Aorta (tissue), 5 donors: ENCODE measurements at regions not wholly inside any gene's neighbourhood (a gene's known extent, or its start where the extent isn't known, plus 50 kb on each side); places are given as distances from the start of the nearest gene placed in this dataset.

Experiments
- ATAC-seq: fragments of 200-7000 bp; cut with Tn5 transposase; one replicate; pipeline ENCODE4 v1.9.1; 2022; ENCODE audit warnings: moderate library complexity; ENCODE audit not compliant: low FRiP score
- DNase-seq, 2 donors: peaks; one replicate each; pipeline ENCODE4 v3.0.0-alpha.2; 2020
- H3K27ac ChIP-seq, 2 donors: one replicate each; pipeline ENCODE4 v1.5.1; 2013; ENCODE audit warnings: low read length in 2 of 2, mild to moderate bottlenecking in 2 of 2, moderate library complexity in 2 of 2, control low read depth in 1 of 2, inconsistent platforms in 1 of 2, low read depth in 1 of 2
- H3K27me3 ChIP-seq, 2 donors: one replicate each; pipeline ENCODE4 v1.6.1; 2013; ENCODE audit warnings: control low read depth in 1 of 2, low read length in 1 of 2, mild to moderate bottlenecking in 1 of 2, moderate library complexity in 1 of 2; ENCODE audit not compliant: insufficient read depth in 2 of 2, control insufficient read depth in 1 of 2
- H3K36me3 ChIP-seq, 2 donors: one replicate each; pipeline ENCODE4 v1.6.1; 2013; ENCODE audit warnings: control low read depth in 1 of 2, low read length in 1 of 2, mild to moderate bottlenecking in 1 of 2; ENCODE audit not compliant: insufficient read depth in 2 of 2, control insufficient read depth in 1 of 2
- H3K4me1 ChIP-seq, 2 donors: one replicate each; pipeline ENCODE4 v1.6.1; 2013; ENCODE audit warnings: low read length in 2 of 2, control low read depth in 1 of 2, mild to moderate bottlenecking in 1 of 2, moderate library complexity in 1 of 2; ENCODE audit not compliant: insufficient read depth in 2 of 2, control insufficient read depth in 1 of 2
- H3K4me3 ChIP-seq, 2 donors: one replicate each; pipeline ENCODE4 v1.5.1; 2013; ENCODE audit warnings: low read length in 2 of 2, control low read depth in 1 of 2, mild to moderate bottlenecking in 1 of 2
- H3K9me3 ChIP-seq: one replicate; pipeline ENCODE4 v1.6.1; 2013; ENCODE audit warnings: mild to moderate bottlenecking, low read length; ENCODE audit not compliant: control insufficient read depth
- WGBS, 2 donors: extraction: QIAGEN DNeasy Blood & Tissue Kit; methylation state at CpG; one replicate each; pipeline ENCODE4 v1.1.7; 2013; 5-methylcytosine and 5-hydroxymethylcytosine counted together
- intact Hi-C, 2 donors: fragments of 100-400 bp; cut with DNase I; formaldehyde crosslinking; loops; one replicate each; pipeline versions ENCODE4 v1.14.2 to v1.15.0; 2022
- donor health status: healthy with polysubstance abuse.
- donor health status: Bipolar disorder and iron deficiency.
- donor health status: DM: no; HTN: no; CAD: no.
- donor health status: DM: no; HTN: no; CAD: no.
- donor health status: DM: yes; HTN: yes; CAD: no.

- H3K27me3 ChIP-seq, result no peaks in the 10 kb centered on the region
- no peaks in the 10 kb centered on the region for H3K36me3 ChIP-seq
- intact Hi-C loops, result no loop called here
- H3K9me3 ChIP-seq, result no peaks in the 10 kb centered on the region
- ATAC-seq, result no peak
- no peak overlapping the region for H3K27ac ChIP-seq
- H3K4me3 ChIP-seq, result no peak overlapping the region
- H3K4me1 ChIP-seq, result no peaks in the 10 kb centered on the region
- DNase-seq, result no peak
These were observed 1165.6 kb upstream of the CDH8 start for GRCh38 chr16:63201851-63202250.

- 25 to 61% methylated on average over 2 of the region's 2 CpGs for WGBS, 2 donors
- Histone ChIP-seq H3K27me3 (no peaks in the 10 kb centered on the region), H3K4me1 (no peaks in the 10 kb centered on the region), H3K9me3 (no peaks in the 10 kb centered on the region), H3K27ac (no peak overlapping the region), H3K36me3 (no peaks in the 10 kb centered on the region), H3K4me3 (no peak overlapping the region)
- no peak for ATAC-seq
- intact Hi-C loops, result no loop called here
- DNase-seq, result no peak
These were observed 1164.7 kb upstream of the CDH8 start for GRCh38 chr16:63200940-63201339.

- Histone ChIP-seq H3K9me3 (no peaks in the 10 kb centered on the region), H3K36me3 (no peaks in the 10 kb centered on the region), H3K27me3 (no peaks in the 10 kb centered on the region), H3K4me1 (no peaks in the 10 kb centered on the region), H3K4me3 (no peak overlapping the region), H3K27ac (no peak overlapping the region)
- 62 to 65% methylated on average over 4 of the region's 4 CpGs for WGBS, 2 donors
- ATAC-seq (no peak), DNase-seq (no peak)
- intact Hi-C loops, result no loop called here
These were observed 1159.1 kb upstream of the CDH8 start for GRCh38 chr16:63195336-63195735.

GRCh38 chr16:63192980-63193379 lies 1156.7 kb upstream of the CDH8 start:
- Histone ChIP-seq H3K9me3 (no peaks in the 10 kb centered on the region), H3K36me3 (no peaks in the 10 kb centered on the region), H3K4me1 (no peaks in the 10 kb centered on the region), H3K27ac (no peak overlapping the region), H3K27me3 (no peaks in the 10 kb centered on the region), H3K4me3 (no peak overlapping the region)
- WGBS, 2 donors, result 20 to 50% methylated on average over 3 of the region's 3 CpGs
- ATAC-seq (no peak), DNase-seq (no peak)
- intact Hi-C loops, result no loop called here

- Histone ChIP-seq H3K36me3 (no peaks in the 10 kb centered on the region), H3K27me3 (no peaks in the 10 kb centered on the region), H3K27ac (no peak overlapping the region), H3K9me3 (no peaks in the 10 kb centered on the region), H3K4me1 (no peaks in the 10 kb centered on the region), H3K4me3 (no peak overlapping the region)
- intact Hi-C loops, result no loop called here
- 77 to 82% methylated on average over 7 of the region's 7 CpGs for WGBS, 2 donors
- ATAC-seq (no peak), DNase-seq (no peak)
These were observed 1152.0 kb upstream of the CDH8 start for GRCh38 chr16:63188086-63188771.

GRCh38 chr16:63187638-63188037 lies 1151.4 kb upstream of the CDH8 start:
- no peak for ATAC-seq
- DNase-seq, result no peak
- H3K4me3 ChIP-seq, result no peak overlapping the region
- no peaks in the 10 kb centered on the region for H3K4me1 ChIP-seq
- H3K36me3 ChIP-seq, result no peaks in the 10 kb centered on the region
- no peaks in the 10 kb centered on the region for H3K9me3 ChIP-seq
- intact Hi-C loops, result no loop called here
- WGBS, 2 donors, result 65 to 67% methylated on average over 3 of the region's 3 CpGs
- H3K27ac ChIP-seq, result no peak overlapping the region
- no peaks in the 10 kb centered on the region for H3K27me3 ChIP-seq

GRCh38 chr16:63185235-63185780 lies 1149.1 kb upstream of the CDH8 start:
- no peaks in the 10 kb centered on the region for H3K36me3 ChIP-seq
- intact Hi-C loops, result no loop called here
- H3K27ac ChIP-seq, result no peak overlapping the region
- WGBS, 2 donors, result 24 to 25% methylated on average over 4 of the region's 4 CpGs
- no peak overlapping the region for H3K4me3 ChIP-seq
- no peak for ATAC-seq
- no peak for DNase-seq
- no peaks in the 10 kb centered on the region for H3K9me3 ChIP-seq
- H3K27me3 ChIP-seq, result no peaks in the 10 kb centered on the region
- H3K4me1 ChIP-seq, result no peaks in the 10 kb centered on the region

- WGBS, 2 donors, result 52 to 67% methylated on average over 2 of the region's 2 CpGs
- intact Hi-C loops, result no loop called here
- H3K9me3 ChIP-seq, result no peaks in the 10 kb centered on the region
These were observed 1147.5 kb upstream of the CDH8 start for GRCh38 chr16:63183743-63184142.

GRCh38 chr16:63175313-63175712 lies 1139.1 kb upstream of the CDH8 start:
- Histone ChIP-seq H3K27ac (no peak overlapping the region), H3K9me3 (no peaks in the 10 kb centered on the region), H3K36me3 (no peaks in the 10 kb centered on the region), H3K4me3 (no peak overlapping the region), H3K4me1 (no peaks in the 10 kb centered on the region), H3K27me3 (no peaks in the 10 kb centered on the region)
- ATAC-seq (no peak), DNase-seq (no peak)
- intact Hi-C loops, result no loop called here

More at GRCh38 chr16:63183743-63184142, 1147.5 kb upstream of the CDH8 start:
- Histone ChIP-seq H3K27me3 (no peaks in the 10 kb centered on the region), H3K4me3 (no peak overlapping the region), H3K27ac (no peak overlapping the region), H3K36me3 (no peaks in the 10 kb centered on the region), H3K4me1 (no peaks in the 10 kb centered on the region)
- no peak for ATAC-seq
- DNase-seq, result no peak
